ENCODE measurements at regions not wholly inside any gene's neighbourhood (a gene's known extent, or its start where the extent isn't known, plus 50 kb on each side); places are given as distances from the start of the nearest gene placed in this dataset.

DNA sequence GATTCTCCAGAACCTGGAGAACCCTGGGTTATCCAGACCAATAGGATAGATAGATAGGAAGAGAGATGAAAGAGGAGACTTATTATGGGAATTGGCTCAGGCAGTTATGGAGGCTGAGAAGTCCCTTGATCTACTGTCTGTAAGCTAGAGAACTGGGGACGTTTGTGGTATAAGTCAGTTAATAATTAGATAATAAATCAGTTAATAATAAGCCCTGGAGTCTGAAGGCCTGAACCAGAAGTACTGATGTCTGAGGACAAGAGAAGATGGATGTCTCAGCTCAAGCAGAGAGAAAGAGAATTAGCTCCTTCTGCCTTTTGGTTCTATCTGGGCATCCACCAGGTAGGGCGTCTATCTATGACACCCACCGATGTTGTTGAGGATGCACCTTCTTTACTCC, 72.9 kb upstream of the SLC22A23 start:
- TF ChIP-seq CTCF (conservative IDR thresholded peaks at IDR 0.05; ENCODE audit: low read depth, low read length) (no peak), EZH2 (IDR thresholded peaks at IDR 0.05; ENCODE audit: borderline replicate concordance, low read depth, low read length, poor library complexity, severe bottlenecking) (no peak)
